Progenitor cell of endocrine pancreas (in vitro differentiated cells): ENCODE measurements at regions not wholly inside any gene's neighbourhood (a gene's known extent, or its start where the extent isn't known, plus 50 kb on each side); places are given as distances from the start of the nearest gene placed in this dataset.

Experiments
- DNase-seq: peaks from one replicate; pipeline ENCODE4 v3.0.0; 2021; ENCODE audit warnings: low spot score; ENCODE audit not compliant: unreplicated experiment
- H3K27ac Mint-ChIP-seq: 2 replicates; pipeline ENCODE4 v1.8.0; 2021; ENCODE audit warnings: mild to moderate bottlenecking, moderate library complexity, mixed read lengths
- H3K27me3 Mint-ChIP-seq: 2 replicates; pipeline ENCODE4 v1.8.0; 2021; ENCODE audit warnings: mixed read lengths
- H3K36me3 Mint-ChIP-seq: 2 replicates; pipeline ENCODE4 v1.8.0; 2022; ENCODE audit warnings: mixed read lengths; ENCODE audit not compliant: insufficient read depth
- H3K4me1 Mint-ChIP-seq: 2 replicates; pipeline ENCODE4 v1.8.0; 2021; ENCODE audit warnings: low read depth, mixed read lengths
- H3K4me3 Mint-ChIP-seq: 2 replicates; pipeline ENCODE4 v1.8.0; 2021; ENCODE audit warnings: low read depth, mild to moderate bottlenecking, moderate library complexity, mixed read lengths
- H3K9me3 Mint-ChIP-seq: 2 replicates; pipeline ENCODE4 v1.8.0; 2021; ENCODE audit warnings: low read depth, mixed read lengths
- CTCF ChIP-seq: fragments of 200-600 bp; sonication (generic); IDR thresholded peaks from one replicate; pipeline ENCODE4 v1.5.0; 2021; ENCODE audit warnings: antibody characterized with exemption, mild to moderate bottlenecking; ENCODE audit not compliant: unreplicated experiment

GRCh38 chr11:95514416-95515110 is 275.0 kb downstream of the FAM76B start:
- Mint-ChIP-seq H3K27ac (no peak overlapping the region), H3K4me3 (no peak overlapping the region), H3K36me3 (no peaks in the 10 kb centered on the region), H3K9me3 (no peaks in the 10 kb centered on the region), H3K27me3 (peaks cover 8% of the 10 kb centered on the region), H3K4me1 (peaks cover 5% of the 10 kb centered on the region)
- no peak for TF ChIP-seq CTCF
- DNase-seq, result no peak

- peaks cover 14% of the 10 kb centered on the region for H3K27me3 Mint-ChIP-seq
- H3K9me3 Mint-ChIP-seq, result no peaks in the 10 kb centered on the region
- no peaks in the 10 kb centered on the region for H3K36me3 Mint-ChIP-seq
- no peak overlapping the region for H3K4me3 Mint-ChIP-seq
- no peak overlapping the region for H3K27ac Mint-ChIP-seq
- peaks cover 5% of the 10 kb centered on the region for H3K4me1 Mint-ChIP-seq
- DNase-seq, result no peak
- no peak for TF ChIP-seq CTCF
Observed at GRCh38 chr11:95512682-95513081, 276.9 kb downstream of the FAM76B start.

GRCh38 chr11:95512177-95512576 is 277.4 kb downstream of the FAM76B start:
- Mint-ChIP-seq H3K4me1 (peaks cover 5% of the 10 kb centered on the region), H3K27ac (no peak overlapping the region), H3K27me3 (peaks cover 14% of the 10 kb centered on the region), H3K4me3 (no peak overlapping the region), H3K36me3 (no peaks in the 10 kb centered on the region), H3K9me3 (no peaks in the 10 kb centered on the region)
- DNase-seq, result no peak
- TF ChIP-seq CTCF, result no peak

GRCh38 chr11:95508219-95508890 is 277.4 kb upstream of the SESN3 start:
- Mint-ChIP-seq H3K4me3 (no peak overlapping the region), H3K27me3 (peaks cover 20% of the 10 kb centered on the region)

GRCh38 chr11:95507794-95508193 is 276.8 kb upstream of the SESN3 start:
- H3K27me3 Mint-ChIP-seq, result peaks cover 24% of the 10 kb centered on the region
- DNase-seq, result no peak
- TF ChIP-seq CTCF, result no peak
- H3K36me3 Mint-ChIP-seq, result no peaks in the 10 kb centered on the region
- H3K4me3 Mint-ChIP-seq, result no peak overlapping the region
- H3K27ac Mint-ChIP-seq, result no peak overlapping the region
- H3K4me1 Mint-ChIP-seq, result peaks cover 2% of the 10 kb centered on the region
- no peaks in the 10 kb centered on the region for H3K9me3 Mint-ChIP-seq

More at GRCh38 chr11:95508219-95508890, 277.4 kb upstream of the SESN3 start:
- Mint-ChIP-seq H3K27ac (no peak overlapping the region), H3K36me3 (no peaks in the 10 kb centered on the region), H3K4me1 (peaks cover 5% of the 10 kb centered on the region), H3K9me3 (no peaks in the 10 kb centered on the region)
- TF ChIP-seq CTCF, result no peak
- no peak for DNase-seq
